Thoracic aorta (tissue), 2 donors: ENCODE measurements at regions not wholly inside any gene's neighbourhood (a gene's known extent, or its start where the extent isn't known, plus 50 kb on each side); places are given as distances from the start of the nearest gene placed in this dataset.

ENCODE experiments used
- ATAC-seq: fragments of 150-250 bp; one replicate; pipeline ENCODE4 v1.8.0; 2017; ENCODE audit warnings: low read depth; ENCODE audit not compliant: insufficient number of reproducible peaks, low FRiP score
- DNase-seq: peaks from one replicate; pipeline ENCODE4 v3.0.0-alpha.2; 2020; ENCODE audit warnings: low spot score
- H3K27ac ChIP-seq, 2 donors: fragments of 200-600 bp; sonication (generic); 1 replicate in 1 of 2; 2 replicates in 1 of 2; pipeline ENCODE4 v1.5.1; 2016; ENCODE audit warnings: mild to moderate bottlenecking in 2 of 2, moderate library complexity in 2 of 2
- H3K27me3 ChIP-seq: fragments of 200-600 bp; sonication (generic); replicated peaks from 2 replicates; pipeline ENCODE4 v1.6.0; 2016; ENCODE audit warnings: mild to moderate bottlenecking; ENCODE audit not compliant: insufficient read depth
- H3K36me3 ChIP-seq: fragments of 200-600 bp; sonication (generic); one replicate; pipeline ENCODE4 v1.5.1; 2016
- H3K4me1 ChIP-seq, 2 donors: fragments of 200-600 bp; sonication (generic); 1 replicate in 1 of 2; 2 replicates in 1 of 2; pipeline versions ENCODE4 v1.5.1 to v1.6.0; 2016; ENCODE audit warnings: low read depth in 2 of 2, mild to moderate bottlenecking in 1 of 2; ENCODE audit not compliant: control insufficient read depth in 1 of 2
- H3K4me3 ChIP-seq: fragments of 200-600 bp; sonication (generic); 2 replicates; pipeline ENCODE4 v1.5.1; 2016; ENCODE audit warnings: mild to moderate bottlenecking
- H3K9me3 ChIP-seq: fragments of 200-600 bp; sonication (generic); 2 replicates; pipeline ENCODE4 v1.5.1; 2016
- CTCF ChIP-seq: fragments of 200-600 bp; sonication (generic); IDR thresholded peaks from one replicate; pipeline ENCODE4 v1.5.1; 2019; ENCODE audit warnings: antibody characterized with exemption

DNA sequence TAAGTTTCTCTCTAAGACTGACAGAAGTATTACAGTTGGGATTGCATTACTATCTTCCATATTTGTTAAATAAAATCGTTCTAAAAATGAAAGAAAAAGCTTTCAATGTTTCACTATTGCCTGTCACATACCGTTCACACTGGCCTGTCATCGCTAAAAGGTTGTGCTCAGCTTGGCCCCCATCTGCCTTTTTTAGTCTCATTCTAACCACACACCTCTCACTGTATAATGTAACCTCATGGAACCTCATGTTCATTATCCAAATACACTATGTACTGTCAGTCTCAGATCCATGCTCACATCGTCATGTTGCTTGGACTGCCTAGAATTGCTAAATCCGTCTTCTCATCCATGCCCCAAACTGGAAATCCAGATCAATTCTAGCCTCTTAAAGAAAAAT lies 637.8 kb upstream of the ROBO1 start:
- no peak for TF ChIP-seq CTCF
- ATAC-seq = no peak

DNA sequence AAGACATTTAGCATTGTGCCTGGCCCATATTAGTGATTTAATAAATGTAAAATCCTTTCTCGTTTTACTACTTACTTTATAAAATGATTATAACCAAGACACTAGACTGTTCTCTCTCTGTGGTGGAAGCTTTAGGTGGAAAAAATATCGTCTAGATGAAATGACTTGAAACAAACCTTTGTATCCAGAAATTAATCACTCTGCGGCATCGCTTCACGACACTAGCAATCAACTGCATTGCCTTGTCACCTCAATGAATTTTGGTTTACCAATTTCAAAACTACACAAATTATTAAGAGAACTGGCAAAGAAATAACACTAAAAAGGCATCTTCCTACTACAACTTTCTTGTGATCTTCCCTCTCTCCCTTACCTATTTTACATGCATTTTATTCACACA lies 627.2 kb upstream of the ROBO1 start:
- H3K27me3 ChIP-seq = no peaks in the 10 kb centered on the region
- H3K9me3 ChIP-seq = no peaks in the 10 kb centered on the region
- no peaks in the 10 kb centered on the region for H3K36me3 ChIP-seq
- no peak for ATAC-seq
- TF ChIP-seq CTCF = no peak
- no peak overlapping the region for H3K4me3 ChIP-seq
- no peaks in the 10 kb centered on the region for H3K4me1 ChIP-seq
- H3K27ac ChIP-seq = no peak overlapping the region
- no peak for DNase-seq

More for the DNA sequence above, 637.8 kb upstream of the ROBO1 start:
- Histone ChIP-seq H3K27me3 (no peaks in the 10 kb centered on the region), H3K4me1 (no peaks in the 10 kb centered on the region), H3K9me3 (no peaks in the 10 kb centered on the region), H3K27ac (no peak overlapping the region), H3K36me3 (no peaks in the 10 kb centered on the region), H3K4me3 (no peak overlapping the region)
- no peak for DNase-seq

GRCh38 chr3:80391573-80391972 lies 623.8 kb upstream of the ROBO1 start:
- TF ChIP-seq CTCF = no peak
- ATAC-seq (no peak), DNase-seq (no peak)
- H3K27me3 ChIP-seq = no peaks in the 10 kb centered on the region
- no peak overlapping the region for H3K27ac ChIP-seq
- no peaks in the 10 kb centered on the region for H3K36me3 ChIP-seq
- H3K4me1 ChIP-seq = no peaks in the 10 kb centered on the region
- H3K4me3 ChIP-seq = no peak overlapping the region
- peaks cover 5% of the 10 kb centered on the region for H3K9me3 ChIP-seq

- Histone ChIP-seq H3K4me1 (no peaks in the 10 kb centered on the region), H3K4me3 (no peak overlapping the region), H3K27me3 (no peaks in the 10 kb centered on the region), H3K27ac (no peak overlapping the region), H3K36me3 (no peaks in the 10 kb centered on the region), H3K9me3 (peaks cover 5% of the 10 kb centered on the region)
- TF ChIP-seq CTCF = no peak
- no peak for DNase-seq
- ATAC-seq = no peak
These were observed 617.0 kb upstream of the ROBO1 start for GRCh38 chr3:80384811-80385210.

GRCh38 chr3:80374423-80374822 lies 606.6 kb upstream of the ROBO1 start:
- no peak for DNase-seq
- H3K4me3 ChIP-seq = no peak overlapping the region
- no peaks in the 10 kb centered on the region for H3K27me3 ChIP-seq
- no peak for ATAC-seq
- TF ChIP-seq CTCF = no peak
- H3K9me3 ChIP-seq = no peaks in the 10 kb centered on the region
- no peaks in the 10 kb centered on the region for H3K36me3 ChIP-seq
- H3K27ac ChIP-seq = no peak overlapping the region
- H3K4me1 ChIP-seq = no peaks in the 10 kb centered on the region
